Ishikawa (cell line): ENCODE measurements at regions not wholly inside any gene's neighbourhood (a gene's known extent, or its start where the extent isn't known, plus 50 kb on each side); places are given as distances from the start of the nearest gene placed in this dataset.

Experiments
- CEBPB ChIP-seq: IDR thresholded peaks from 2 replicates; pipeline ENCODE4 v1.6.1; 2012
- CREB1 ChIP-seq: IDR thresholded peaks from 2 replicates; pipeline ENCODE4 v1.6.1; 2012; ENCODE audit warnings: low read depth
- EGR1 ChIP-seq: IDR thresholded peaks from 2 replicates; pipeline ENCODE4 v1.6.1; 2012
- EP300 ChIP-seq: IDR thresholded peaks from 2 replicates; pipeline ENCODE4 v1.6.1; 2012; ENCODE audit warnings: borderline replicate concordance
- FOXM1 ChIP-seq: IDR thresholded peaks from 2 replicates; pipeline ENCODE4 v1.6.1; 2012; ENCODE audit warnings: low read depth, borderline replicate concordance
- MAX ChIP-seq: IDR thresholded peaks from 2 replicates; pipeline ENCODE4 v1.6.1; 2012
- NFIC ChIP-seq: IDR thresholded peaks from 2 replicates; pipeline ENCODE4 v1.6.1; 2012
- RAD21 ChIP-seq: IDR thresholded peaks from 2 replicates; pipeline ENCODE4 v1.6.1; 2012; ENCODE audit warnings: low read depth
- REST ChIP-seq: IDR thresholded peaks from 2 replicates; pipeline ENCODE4 v1.6.1; 2012; ENCODE audit warnings: low read depth, mild to moderate bottlenecking
- TAF1 ChIP-seq: IDR thresholded peaks from 2 replicates; pipeline ENCODE4 v1.6.1; 2012; ENCODE audit warnings: low read depth, mild to moderate bottlenecking
- TCF12 ChIP-seq: IDR thresholded peaks from 2 replicates; pipeline ENCODE4 v1.6.1; 2012; ENCODE audit warnings: low read depth
- TEAD4 ChIP-seq: IDR thresholded peaks from 2 replicates; pipeline ENCODE4 v1.6.1; 2012
- YY1 ChIP-seq: IDR thresholded peaks from 2 replicates; pipeline ENCODE4 v1.6.1; 2012; ENCODE audit warnings: low read depth
- ZBTB7A ChIP-seq: IDR thresholded peaks from 2 replicates; pipeline ENCODE4 v1.6.1; 2012; ENCODE audit warnings: low read depth
- TF ChIP-seq, protein P1 (sequence below): IDR thresholded peaks from 2 replicates; pipeline ENCODE4 v1.6.1; 2012

DNA sequence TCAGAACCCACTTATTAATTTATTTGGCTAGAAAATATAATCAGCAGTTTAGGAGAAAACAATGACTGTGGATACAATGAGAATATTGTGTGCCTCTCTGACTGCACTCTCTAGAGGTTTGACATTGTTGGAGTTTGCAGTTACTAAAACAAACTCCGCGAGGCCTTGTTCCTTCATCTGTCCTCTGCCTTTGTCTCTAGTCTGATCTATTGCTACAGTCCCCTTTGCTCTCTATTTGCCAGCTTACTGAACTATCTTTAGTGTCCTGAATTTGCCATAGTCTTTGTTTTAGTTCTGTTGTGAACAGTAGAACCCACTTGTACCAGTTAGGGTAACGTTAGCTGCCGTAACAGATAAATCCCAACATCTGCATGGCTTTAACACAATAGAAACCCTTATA, 81.4 kb upstream of the RPS6KA3 start:
- TF ChIP-seq REST (no peak), TEAD4 (no peak), EGR1 (no peak), ZBTB7A (no peak), NFIC (no peak), FOXM1 (no peak), MAX (no peak)
- TF ChIP-seq, protein P1, sequence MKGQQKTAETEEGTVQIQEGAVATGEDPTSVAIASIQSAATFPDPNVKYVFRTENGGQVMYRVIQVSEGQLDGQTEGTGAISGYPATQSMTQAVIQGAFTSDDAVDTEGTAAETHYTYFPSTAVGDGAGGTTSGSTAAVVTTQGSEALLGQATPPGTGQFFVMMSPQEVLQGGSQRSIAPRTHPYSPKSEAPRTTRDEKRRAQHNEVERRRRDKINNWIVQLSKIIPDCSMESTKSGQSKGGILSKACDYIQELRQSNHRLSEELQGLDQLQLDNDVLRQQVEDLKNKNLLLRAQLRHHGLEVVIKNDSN: no peak

DNA sequence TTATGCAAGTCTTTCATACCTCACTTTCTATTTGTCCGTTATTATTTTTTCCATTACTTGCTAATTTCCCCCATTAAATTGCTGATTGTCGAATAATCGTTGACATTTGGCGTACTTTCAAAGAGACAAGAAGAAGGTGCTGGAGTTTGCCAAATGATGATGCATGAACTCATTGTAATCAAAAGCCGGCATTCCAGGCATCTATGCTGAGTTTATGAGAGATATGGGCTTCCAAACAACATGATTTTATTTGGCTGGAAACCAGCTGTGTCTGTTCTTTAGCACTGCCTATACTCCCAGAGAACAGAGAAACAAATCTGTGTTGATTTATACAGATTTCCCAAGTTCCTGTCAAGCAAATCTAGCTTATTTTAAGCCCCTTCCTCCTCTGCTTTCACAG, 80.8 kb upstream of the RPS6KA3 start:
- no peak for TF ChIP-seq NFIC
- no peak for TF ChIP-seq TEAD4
- TF ChIP-seq, protein P1: no peak
- TF ChIP-seq RAD21: no peak
- no peak for TF ChIP-seq CREB1
- no peak for TF ChIP-seq EGR1
- TF ChIP-seq CEBPB: no peak
- TF ChIP-seq YY1: no peak
- no peak for TF ChIP-seq ZBTB7A
- no peak for TF ChIP-seq REST
- no peak for TF ChIP-seq TCF12
- no peak for TF ChIP-seq TAF1
- no peak for TF ChIP-seq MAX
- no peak for TF ChIP-seq EP300
- no peak for TF ChIP-seq FOXM1

DNA sequence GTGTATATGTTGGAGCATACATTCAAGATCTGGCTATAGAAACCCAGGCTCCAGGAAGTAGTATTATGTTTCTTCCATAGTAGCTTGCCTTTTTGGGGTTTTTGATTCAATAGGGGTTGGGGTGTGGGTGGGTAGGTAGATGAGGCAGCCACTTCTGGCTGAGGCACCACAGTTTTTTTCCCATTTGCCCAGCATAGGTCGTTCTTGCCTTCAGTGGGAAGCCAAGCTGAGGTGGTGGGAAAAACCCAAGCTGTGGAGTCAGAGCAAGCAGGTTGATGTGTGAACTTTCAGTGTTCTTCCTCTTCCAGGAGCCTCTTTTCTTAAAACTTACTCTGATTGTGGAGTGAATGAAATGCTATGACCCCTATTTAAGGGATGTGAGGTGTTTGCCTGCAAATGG, 67.0 kb upstream of the RPS6KA3 start:
- TF ChIP-seq RAD21: no peak
- no peak for TF ChIP-seq TCF12
- no peak for TF ChIP-seq TEAD4
- TF ChIP-seq REST: no peak
- no peak for TF ChIP-seq CEBPB
- no peak for TF ChIP-seq TAF1
- no peak for TF ChIP-seq YY1
- TF ChIP-seq FOXM1: no peak

DNA sequence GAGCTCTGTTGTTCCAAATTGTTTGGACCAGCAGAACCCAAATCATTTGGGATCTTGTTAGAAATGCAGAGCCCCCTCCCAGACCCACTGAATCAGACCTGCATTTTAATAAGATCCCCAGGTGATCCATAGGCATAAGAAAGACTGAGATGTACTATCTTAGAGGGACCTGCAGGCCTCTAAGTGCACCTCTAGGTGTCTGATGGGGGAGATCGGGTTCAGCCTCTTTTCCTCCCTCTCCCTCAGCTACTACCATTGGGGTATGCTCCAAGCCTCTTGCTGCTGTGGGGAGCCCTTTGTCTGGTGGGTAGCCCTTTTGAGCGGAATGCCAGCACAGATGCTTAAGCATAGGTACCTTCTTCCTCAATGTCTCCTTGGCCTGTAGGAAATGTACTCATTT, 63.8 kb upstream of the RPS6KA3 start:
- TF ChIP-seq ZBTB7A: no peak
- no peak for TF ChIP-seq REST
- TF ChIP-seq, protein P1: no peak
- TF ChIP-seq RAD21: no peak
- TF ChIP-seq TEAD4: no peak
- no peak for TF ChIP-seq MAX
- no peak for TF ChIP-seq CEBPB
- no peak for TF ChIP-seq CREB1
- TF ChIP-seq FOXM1: no peak
- TF ChIP-seq NFIC: no peak
- no peak for TF ChIP-seq EGR1
- no peak for TF ChIP-seq TAF1
- no peak for TF ChIP-seq TCF12
- no peak for TF ChIP-seq YY1
- no peak for TF ChIP-seq EP300
